ENCODE measurements at regions not wholly inside any gene's neighbourhood (a gene's known extent, or its start where the extent isn't known, plus 50 kb on each side); places are given as distances from the start of the nearest gene placed in this dataset.

- Histone ChIP-seq H3K36me3 (replicated peaks in 1 of 2; ENCODE audit: control insufficient read depth in 1 of 2, insufficient read depth in 2 of 2, low read length in 2 of 2) (no peaks in the 10 kb centered on the region), H3K4me1 (ENCODE audit: insufficient read depth, low read length) (no peaks in the 10 kb centered on the region), H3K4me2 (ENCODE audit: low read depth, low read length) (no peak overlapping the region), H3K9ac (ENCODE audit: insufficient read depth, low read depth, low read length) (no peak overlapping the region), H3K27ac (ENCODE audit: extremely low read length, insufficient read depth, low read length) (no peak overlapping the region), H3K27me3 (ENCODE audit: control insufficient read depth in 1 of 2, insufficient read depth in 2 of 2, low read length in 2 of 2) (no peaks in the 10 kb centered on the region), H4K20me1 (ENCODE audit: insufficient read depth, low read length) (no peaks in the 10 kb centered on the region), H3K4me3 (replicated peaks in 1 of 3; ENCODE audit: insufficient read depth in 1 of 3, low read depth in 2 of 3, low read length in 3 of 3) (no peak overlapping the region), H2AFZ (ENCODE audit: low read length) (no peak overlapping the region), H3K9me3 (ENCODE audit: low read length) (peaks cover 97% of the 10 kb centered on the region), H3K79me2 (ENCODE audit: insufficient read depth, low read length) (no peaks in the 10 kb centered on the region)
- POLR2A ChIA-PET, result no interaction called here
- 0% methylated on average over 1 of the region's 1 CpG for WGBS (ENCODE audit: low lambda C conversion rate)
- CTCF ChIA-PET (ENCODE audit: low intra/inter-chr PET ratio, low total read pairs), result no interaction called here
- no peak for TF ChIP-seq U2AF2 (IDR thresholded peaks at IDR 0.05; ENCODE audit: low read depth, low read length)
- ATAC-seq (no peak), DNase-seq (ENCODE audit: low spot score) (no peak), FAIRE-seq (no peak)
- in situ Hi-C loops (cut with HindIII; ENCODE audit: extremely low pct_ligation_motif_present, low pct_unique_long_range_greater_than_20kb), result no loop called here
- BruUV-seq (replicated peaks), result no TSS peak
- intact Hi-C loops (cut with micrococcal nuclease; ENCODE audit: unreplicated experiment), result no loop called here
These were observed 435.0 kb upstream of the STXBP6 start for GRCh38 chr14:25484906-25485305.

GRCh38 chr14:25484235-25484634, 434.3 kb upstream of the STXBP6 start:
- in situ Hi-C loops (cut with HindIII; ENCODE audit: extremely low pct_ligation_motif_present, low pct_unique_long_range_greater_than_20kb) (no loop called here), intact Hi-C loops (cut with micrococcal nuclease; ENCODE audit: unreplicated experiment) (no loop called here)
- no peak for DNase-seq (ENCODE audit: low spot score)
- no peaks in the 10 kb centered on the region for H3K79me2 ChIP-seq (ENCODE audit: insufficient read depth, low read length)
- H3K36me3 ChIP-seq (replicated peaks in 1 of 2; ENCODE audit: control insufficient read depth in 1 of 2, insufficient read depth in 2 of 2, low read length in 2 of 2), result no peaks in the 10 kb centered on the region
- CTCF ChIA-PET (ENCODE audit: low intra/inter-chr PET ratio, low total read pairs), result no interaction called here
- no peaks in the 10 kb centered on the region for H3K27me3 ChIP-seq (ENCODE audit: control insufficient read depth in 1 of 2, insufficient read depth in 2 of 2, low read length in 2 of 2)
- H3K9me3 ChIP-seq (ENCODE audit: low read length), result peaks cover 99% of the 10 kb centered on the region
- H4K20me1 ChIP-seq (ENCODE audit: insufficient read depth, low read length), result no peaks in the 10 kb centered on the region
- no peak overlapping the region for H3K4me2 ChIP-seq (ENCODE audit: low read depth, low read length)
- FAIRE-seq, result no peak
- POLR2A ChIA-PET, result interaction anchor here (0.5 kb wide), 1 partner anchor 395 kb away, joined by 3 read pairs; no protein-coding TSS in a partner anchor
- no peak overlapping the region for H3K27ac ChIP-seq (ENCODE audit: extremely low read length, insufficient read depth, low read length)
- 0% methylated on average over 1 of the region's 1 CpG for WGBS (ENCODE audit: low lambda C conversion rate)
- H3K9ac ChIP-seq (ENCODE audit: insufficient read depth, low read depth, low read length), result no peak overlapping the region
- H3K4me1 ChIP-seq (ENCODE audit: insufficient read depth, low read length), result no peaks in the 10 kb centered on the region
- H2AFZ ChIP-seq (ENCODE audit: low read length), result no peak overlapping the region
- no peak overlapping the region for H3K4me3 ChIP-seq (replicated peaks in 1 of 3; ENCODE audit: insufficient read depth in 1 of 3, low read depth in 2 of 3, low read length in 3 of 3)
- no peak for TF ChIP-seq MTF1 (CRISPR knock-in tag; IDR thresholded peaks at IDR 0.05)
- no peak for TF ChIP-seq CEBPB (IDR thresholded peaks at IDR 0.05; ENCODE audit: borderline replicate concordance, low read depth, low read length)
- no peak for TF ChIP-seq SRSF1 (optimal IDR thresholded peaks at IDR 0.05; ENCODE audit: low read depth, low read length)
- TF ChIP-seq BRCA1 (CRISPR knock-in tag; IDR thresholded peaks at IDR 0.05), result no peak
- no peak for TF ChIP-seq NBN (conservative IDR thresholded peaks at IDR 0.05)
- TF ChIP-seq KLF6 (CRISPR knock-in tag; IDR thresholded peaks at IDR 0.05), result no peak
- TF ChIP-seq SYNCRIP (IDR thresholded peaks at IDR 0.05; ENCODE audit: insufficient read depth, low read depth, low read length), result no peak
- TF ChIP-seq USF2 (IDR thresholded peaks at IDR 0.05; ENCODE audit: low read depth, low read length), result no peak
- TF ChIP-seq USF2 (CRISPR knock-in tag; IDR thresholded peaks at IDR 0.05; ENCODE audit: borderline replicate concordance), result no peak
- TF ChIP-seq CCAR2 (optimal IDR thresholded peaks at IDR 0.05; ENCODE audit: low read depth, low read length), result no peak
- no peak for ATAC-seq
- no TSS peak for BruUV-seq (replicated peaks)

Data from HepG2 (cell line).